Urinary bladder (tissue), 3 donors: ENCODE measurements at regions not wholly inside any gene's neighbourhood (a gene's known extent, or its start where the extent isn't known, plus 50 kb on each side); places are given as distances from the start of the nearest gene placed in this dataset.

ENCODE experiments used
- DNase-seq: peaks from one replicate; pipeline ENCODE4 v3.0.0-alpha.2; 2015; ENCODE audit errors: extremely low spot score
- H3K27ac ChIP-seq: one replicate; pipeline ENCODE4 v1.5.1; 2013; ENCODE audit warnings: low read depth, mild to moderate bottlenecking, moderate library complexity
- H3K36me3 ChIP-seq: one replicate; pipeline ENCODE4 v1.6.1; 2013; ENCODE audit warnings: mild to moderate bottlenecking, moderate library complexity; ENCODE audit not compliant: insufficient read depth
- H3K4me1 ChIP-seq: one replicate; pipeline ENCODE4 v1.6.1; 2013; ENCODE audit warnings: mild to moderate bottlenecking, moderate library complexity; ENCODE audit not compliant: insufficient read depth
- H3K4me3 ChIP-seq: one replicate; pipeline ENCODE4 v1.5.1; 2013; ENCODE audit warnings: low read depth, low read length
- WGBS: extraction: QIAGEN DNeasy Blood & Tissue Kit; methylation state at CpG from one replicate; pipeline ENCODE4 v1.1.7; 2013; 5-methylcytosine and 5-hydroxymethylcytosine counted together
- donor health status: healthy with polysubstance abuse.
- donor health status: healthy.

- 36% methylated on average over 2 of the region's 2 CpGs for WGBS
- H3K4me1 ChIP-seq: peaks cover 3% of the 10 kb centered on the region
- DNase-seq: no peak
- no peak overlapping the region for H3K27ac ChIP-seq
- H3K36me3 ChIP-seq: no peaks in the 10 kb centered on the region
- no peak overlapping the region for H3K4me3 ChIP-seq
These were observed 71.9 kb upstream of the MBNL1 start for GRCh38 chr3:152196782-152197181.

- 34% methylated on average over 3 of the region's 3 CpGs for WGBS
- H3K27ac ChIP-seq: no peak overlapping the region
- H3K4me1 ChIP-seq: peaks cover 3% of the 10 kb centered on the region
- DNase-seq: no peak
- H3K4me3 ChIP-seq: no peak overlapping the region
- H3K36me3 ChIP-seq: no peaks in the 10 kb centered on the region
These were observed 71.3 kb upstream of the MBNL1 start for GRCh38 chr3:152197451-152197850.

DNA sequence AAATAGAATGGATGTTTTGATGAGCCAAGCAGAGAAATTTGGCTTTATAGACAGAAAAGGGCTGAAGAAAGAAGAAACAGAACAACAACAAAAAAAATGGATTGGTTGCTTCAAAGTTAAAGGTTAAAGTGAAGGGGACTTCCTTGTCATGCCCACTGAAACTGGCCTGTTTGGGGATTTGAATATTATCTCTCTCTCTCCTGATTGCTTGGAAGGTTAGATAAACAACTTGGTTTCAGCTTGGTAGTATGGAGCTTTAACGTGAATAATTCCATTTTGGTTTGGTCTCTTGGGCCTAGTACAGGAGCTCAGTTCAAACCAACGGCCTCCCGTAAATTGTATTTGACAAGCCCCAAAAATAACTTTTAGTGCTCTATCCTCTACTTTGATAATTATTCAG, 70.8 kb upstream of the MBNL1 start:
- Histone ChIP-seq H3K4me3 (no peak overlapping the region), H3K27ac (peak overlapping the region; percentile 38), H3K36me3 (no peaks in the 10 kb centered on the region), H3K4me1 (peaks cover 3% of the 10 kb centered on the region)
- 48% methylated on average over 3 of the region's 3 CpGs for WGBS
- DNase-seq: no peak

GRCh38 chr3:152198665-152199064, 70.1 kb upstream of the MBNL1 start:
- Histone ChIP-seq H3K36me3 (no peaks in the 10 kb centered on the region), H3K4me3 (no peak overlapping the region), H3K4me1 (peaks cover 3% of the 10 kb centered on the region), H3K27ac (peak overlapping the region; percentile 45)
- 58% methylated on average over 1 of the region's 1 CpG for WGBS
- DNase-seq: no peak

DNA sequence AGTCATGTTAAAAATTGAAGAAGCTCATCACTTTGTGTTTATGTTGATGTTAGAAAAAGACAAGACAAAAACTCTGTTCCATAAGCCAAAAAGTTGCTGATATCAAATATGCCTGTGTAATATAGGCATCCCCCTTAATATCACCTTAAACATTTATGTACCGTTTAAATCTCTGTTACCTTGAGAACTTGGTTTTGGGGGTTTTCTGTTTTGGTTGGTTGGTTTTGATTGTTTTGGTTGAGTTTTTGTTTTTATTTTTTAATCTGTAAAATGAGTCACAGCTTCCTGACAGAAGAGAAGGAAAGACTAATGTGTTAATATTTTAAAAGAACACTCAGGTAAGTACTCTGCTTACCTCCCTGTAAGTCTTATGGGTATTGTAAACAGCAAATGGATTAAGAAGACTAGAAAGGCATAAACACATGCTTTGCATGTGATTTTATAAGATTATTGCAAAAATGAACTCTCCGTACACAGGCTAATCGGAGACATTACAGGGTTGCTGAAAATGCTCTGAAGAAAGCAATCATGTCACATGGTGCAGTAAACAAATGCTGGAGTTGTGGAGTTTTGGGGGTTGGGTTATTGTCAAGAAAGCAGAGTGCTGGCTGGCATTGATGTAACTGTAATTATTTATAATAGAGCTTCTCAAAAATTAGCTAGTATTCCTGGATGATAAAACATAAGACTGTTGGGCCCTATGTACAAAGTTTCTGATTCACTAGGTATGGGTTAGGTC, 69.5 kb upstream of the MBNL1 start:
- Histone ChIP-seq H3K36me3 (no peaks in the 10 kb centered on the region), H3K27ac (peak overlapping the region; percentile 59), H3K4me3 (no peak overlapping the region), H3K4me1 (peaks cover 3% of the 10 kb centered on the region)
- WGBS: 55% methylated on average over 3 of the region's 3 CpGs
- no peak for DNase-seq

DNA sequence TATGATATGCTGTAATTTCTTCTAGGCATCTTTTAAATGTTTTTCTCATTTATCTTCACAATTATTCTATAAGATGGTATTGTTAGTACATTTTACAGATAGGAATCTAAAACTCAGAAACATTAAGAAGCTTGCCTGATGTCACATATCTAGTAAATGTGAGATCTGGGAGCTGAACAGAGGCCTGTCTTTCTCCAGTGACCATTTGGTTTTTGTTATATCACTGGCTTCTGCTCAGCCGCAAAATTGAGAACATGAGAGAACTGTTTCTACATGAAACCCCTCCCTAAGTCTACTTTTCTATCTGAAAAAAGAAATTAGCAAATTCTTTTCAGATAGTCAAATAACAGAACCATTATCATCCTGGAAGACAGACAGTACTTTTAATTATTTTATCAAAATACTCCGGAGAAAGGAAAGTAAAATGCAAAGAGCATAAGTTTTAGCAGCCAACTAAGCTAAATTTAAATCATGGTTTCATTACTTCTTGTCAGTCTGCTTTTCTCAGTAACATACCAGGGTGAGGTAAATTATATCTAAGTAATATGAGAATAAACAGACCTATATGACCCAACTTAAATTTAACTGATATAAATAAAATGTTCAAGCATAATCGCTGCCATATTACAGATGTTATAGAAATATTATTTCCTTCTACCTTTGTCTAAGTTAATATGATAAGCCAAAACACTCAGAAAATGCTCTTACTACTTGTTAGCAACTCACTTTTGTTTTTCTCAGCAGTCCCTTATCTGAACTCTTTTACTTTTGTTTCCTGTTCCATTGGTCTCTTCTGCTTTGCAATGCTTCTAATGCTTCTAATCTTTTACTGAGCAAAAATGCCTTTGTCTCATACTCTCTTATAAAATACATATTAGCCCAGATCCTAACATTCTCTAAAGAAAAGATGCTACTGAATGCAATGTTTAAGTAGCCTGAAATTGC, 68.0 kb upstream of the MBNL1 start:
- H3K27ac ChIP-seq: no peak overlapping the region
- 40% methylated on average over 3 of the region's 3 CpGs for WGBS
- no peak for DNase-seq
- no peaks in the 10 kb centered on the region for H3K36me3 ChIP-seq
- no peak overlapping the region for H3K4me3 ChIP-seq
- H3K4me1 ChIP-seq: peaks cover 3% of the 10 kb centered on the region

- DNase-seq: no peak
- H3K4me1 ChIP-seq: peaks cover 3% of the 10 kb centered on the region
- no peaks in the 10 kb centered on the region for H3K36me3 ChIP-seq
- no peak overlapping the region for H3K4me3 ChIP-seq
- H3K27ac ChIP-seq: no peak overlapping the region
- 46% methylated on average over 3 of the region's 3 CpGs for whole genome bisulfite sequencing
These were observed 65.6 kb upstream of the MBNL1 start for GRCh38 chr3:152202976-152203626.

GRCh38 chr3:152203652-152204051, 65.1 kb upstream of the MBNL1 start:
- Histone ChIP-seq H3K4me1 (peaks cover 2% of the 10 kb centered on the region), H3K4me3 (no peak overlapping the region), H3K36me3 (no peaks in the 10 kb centered on the region), H3K27ac (no peak overlapping the region)
- DNase-seq: no peak
- 42% methylated on average over 1 of the region's 1 CpG for WGBS

DNA sequence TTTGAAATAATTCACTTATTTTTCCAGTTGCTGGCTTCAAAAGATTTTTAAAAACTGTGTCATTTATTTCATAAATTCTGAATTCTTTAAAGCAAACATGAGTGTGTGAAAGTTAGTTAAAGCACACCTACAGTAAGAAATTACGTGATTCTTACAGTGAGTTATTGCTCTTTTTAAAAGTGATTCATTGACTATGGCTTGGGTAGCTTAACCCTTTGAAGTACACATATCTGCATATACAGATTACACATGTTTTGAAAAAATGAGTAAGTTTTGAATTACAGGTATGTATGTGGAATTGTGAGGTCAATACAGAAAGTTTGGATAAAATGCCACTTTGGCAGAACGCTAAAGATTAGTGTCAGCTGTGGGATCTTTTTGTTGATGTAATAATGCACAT, 64.5 kb upstream of the MBNL1 start:
- Histone ChIP-seq H3K36me3 (no peaks in the 10 kb centered on the region), H3K4me1 (peaks cover 1% of the 10 kb centered on the region), H3K27ac (no peak overlapping the region), H3K4me3 (no peak overlapping the region)
- no peak for DNase-seq
- 57% methylated on average over 2 of the region's 2 CpGs for WGBS

- H3K27ac ChIP-seq: no peak overlapping the region
- H3K36me3 ChIP-seq: no peaks in the 10 kb centered on the region
- DNase-seq: no peak
- peaks cover under 1% of the 10 kb centered on the region for H3K4me1 ChIP-seq
- H3K4me3 ChIP-seq: no peak overlapping the region
- WGBS: 45% methylated on average over 3 of the region's 3 CpGs
These were observed 63.6 kb upstream of the MBNL1 start for GRCh38 chr3:152205097-152205593.

DNA sequence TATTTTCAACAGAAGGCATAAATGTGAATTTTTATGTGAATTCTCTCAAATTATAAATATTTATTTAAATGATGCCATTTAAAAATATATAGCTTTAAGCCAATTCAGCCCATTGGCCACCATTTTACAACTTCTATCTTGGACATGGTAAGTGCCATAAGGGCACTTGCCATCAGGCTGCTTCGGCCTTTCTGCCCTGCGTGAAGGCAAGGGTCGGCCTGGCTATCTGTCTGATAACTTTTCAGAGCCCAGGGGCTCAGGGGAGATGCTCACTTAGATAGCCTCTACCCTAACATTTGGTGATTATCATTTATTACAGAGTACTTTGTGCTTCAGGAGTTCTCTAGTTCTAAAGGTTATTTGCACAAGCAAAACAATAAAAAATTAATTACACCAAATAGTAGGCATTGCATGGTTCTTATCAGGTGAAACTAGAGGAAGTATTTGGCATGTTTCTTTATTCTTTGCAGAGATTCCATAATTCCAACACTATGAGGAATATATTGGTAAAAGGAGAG, 62.4 kb upstream of the MBNL1 start:
- 97% methylated on average over 3 of the region's 3 CpGs for WGBS
- Histone ChIP-seq H3K27ac (no peak overlapping the region), H3K36me3 (no peaks in the 10 kb centered on the region), H3K4me3 (no peak overlapping the region), H3K4me1 (no peaks in the 10 kb centered on the region)
- DNase-seq: no peak

- no peak for DNase-seq
- WGBS: 91% methylated on average over 2 of the region's 2 CpGs
- Histone ChIP-seq H3K4me3 (no peak overlapping the region), H3K36me3 (no peaks in the 10 kb centered on the region), H3K27ac (no peak overlapping the region), H3K4me1 (no peaks in the 10 kb centered on the region)
These were observed 60.3 kb upstream of the MBNL1 start for GRCh38 chr3:152208439-152208838.

DNA sequence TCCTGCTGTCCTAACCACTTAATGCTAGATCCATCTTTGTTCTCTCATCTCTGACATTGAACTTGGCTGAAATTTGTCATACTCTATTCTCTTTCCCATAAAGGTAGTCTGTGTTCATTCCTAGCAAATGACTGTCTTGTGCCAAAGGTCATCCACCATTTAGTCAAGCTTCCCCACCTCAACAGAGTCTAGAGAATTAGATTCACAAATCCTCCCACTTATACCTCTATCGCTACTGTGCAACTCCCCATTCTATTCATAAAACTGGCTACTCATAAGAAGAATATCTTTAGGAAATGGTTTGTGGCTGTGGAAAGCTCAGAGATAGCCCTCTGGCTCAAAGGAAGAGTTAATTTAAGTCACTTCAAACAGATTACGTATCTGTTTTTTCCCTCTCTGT, 59.7 kb upstream of the MBNL1 start:
- H3K4me3 ChIP-seq: no peak overlapping the region
- H3K27ac ChIP-seq: no peak overlapping the region
- WGBS: 98% methylated on average over 2 of the region's 2 CpGs
- H3K36me3 ChIP-seq: no peaks in the 10 kb centered on the region
- H3K4me1 ChIP-seq: no peaks in the 10 kb centered on the region
- no peak for DNase-seq
